HEK293T (cell line): ENCODE measurements at regions not wholly inside any gene's neighbourhood (a gene's known extent, or its start where the extent isn't known, plus 50 kb on each side); places are given as distances from the start of the nearest gene placed in this dataset.
"Not testable (repeated sequence)": the region's sequence is repeated elsewhere in the genome, so short reads cannot be mapped to it uniquely, and the experiment has no call there.

Source experiments
- TARDBP ChIP-seq: fragments of 450-650 bp; IDR thresholded peaks from 2 replicates; pipeline ENCODE4 v1.6.1; 2016
- ZNF384 ChIP-seq: fragments of 450-650 bp; IDR thresholded peaks from 2 replicates; pipeline ENCODE4 v1.6.1; 2016

DNA sequence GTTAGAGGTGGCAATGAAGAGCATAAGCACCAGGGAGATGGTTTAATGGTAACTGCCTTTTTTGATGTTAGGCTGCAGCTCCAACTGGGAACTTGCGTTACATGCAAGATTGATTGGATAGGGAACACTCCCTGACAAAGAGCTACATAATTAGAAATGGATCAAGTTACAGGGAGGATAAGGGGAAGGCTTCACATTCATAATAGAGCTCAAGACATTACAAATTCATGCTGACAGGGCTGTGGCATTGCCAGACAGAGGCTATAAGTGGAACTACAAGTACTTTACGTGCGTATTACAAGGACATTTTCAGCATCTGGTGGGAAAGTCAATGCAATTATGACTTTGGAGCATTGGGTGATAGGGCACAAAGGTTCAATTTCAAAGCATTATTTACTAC, 55.3 kb upstream of the CCDC80 start:
- not testable (repeated sequence) for TF ChIP-seq ZNF384, TARDBP
